Fibroblast of skin of abdomen (primary cell): ENCODE measurements at regions not wholly inside any gene's neighbourhood (a gene's known extent, or its start where the extent isn't known, plus 50 kb on each side); places are given as distances from the start of the nearest gene placed in this dataset.

ENCODE experiments used
- DNase-seq: peaks from one replicate; pipeline ENCODE4 v3.0.0-alpha.2; 2013

DNA sequence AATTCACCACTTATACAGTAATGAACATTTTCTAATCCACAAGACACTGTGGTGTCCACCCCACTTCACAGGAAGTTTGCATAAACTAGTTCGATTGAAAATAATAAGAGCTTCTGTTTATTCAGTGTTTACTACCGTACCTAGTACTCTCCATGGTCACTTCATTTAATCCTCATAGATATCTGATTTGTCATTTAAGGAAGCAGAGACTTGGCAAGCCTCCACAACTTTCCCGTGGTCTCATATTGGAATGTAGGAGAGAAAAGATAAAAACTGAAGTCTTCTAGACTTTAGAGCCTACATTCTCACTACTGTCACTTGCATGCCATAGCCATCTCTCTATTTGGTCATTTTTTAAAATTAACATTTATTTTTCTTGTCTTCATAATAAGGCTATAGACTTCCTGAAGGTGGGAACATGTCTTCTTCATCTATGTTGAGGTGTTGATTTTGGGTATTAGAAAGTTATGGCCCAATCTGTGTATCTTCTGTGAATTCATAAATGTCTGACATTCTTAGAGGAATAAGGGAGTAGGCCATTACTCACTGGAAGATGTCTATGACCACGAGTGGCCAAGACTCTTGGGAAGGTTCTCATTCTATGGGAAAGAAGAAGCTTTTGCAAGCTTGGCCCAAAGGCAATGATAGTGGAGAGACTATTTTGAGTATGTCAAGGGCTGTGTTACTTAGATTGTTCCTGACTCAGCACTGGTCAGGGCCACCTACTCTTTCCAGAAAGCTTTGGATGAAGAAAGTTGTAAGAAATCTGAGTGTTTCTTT, 423.7 kb downstream of the LRIG3 start:
- DNase-seq: peak; percentile 59

- DNase-seq: no peak
Observed at GRCh38 chr12:58500399-58500798, 419.9 kb downstream of the LRIG3 start.

DNA sequence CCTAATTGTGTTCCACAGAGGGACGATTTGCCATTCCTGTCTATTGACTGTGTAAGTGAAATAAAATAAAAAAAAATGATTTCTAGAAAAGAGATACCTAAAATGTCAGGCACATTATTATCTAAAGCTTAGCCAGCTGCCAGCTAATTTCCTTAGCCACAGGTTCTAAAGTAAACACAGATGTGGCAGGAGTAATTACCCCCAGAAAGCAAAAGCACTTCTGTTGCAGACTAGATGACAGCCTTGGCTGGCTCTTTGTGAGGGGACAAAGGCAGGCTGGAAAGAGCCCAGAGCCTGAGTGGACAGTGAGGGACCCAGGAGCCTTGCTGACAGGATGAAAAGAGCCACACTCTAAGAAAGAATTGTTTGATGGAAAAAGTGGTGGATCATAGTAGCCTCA, 418.1 kb downstream of the LRIG3 start:
- DNase-seq: peak; percentile 47

GRCh38 chr12:58502841-58503240, 417.5 kb downstream of the LRIG3 start:
- no peak for DNase-seq

DNA sequence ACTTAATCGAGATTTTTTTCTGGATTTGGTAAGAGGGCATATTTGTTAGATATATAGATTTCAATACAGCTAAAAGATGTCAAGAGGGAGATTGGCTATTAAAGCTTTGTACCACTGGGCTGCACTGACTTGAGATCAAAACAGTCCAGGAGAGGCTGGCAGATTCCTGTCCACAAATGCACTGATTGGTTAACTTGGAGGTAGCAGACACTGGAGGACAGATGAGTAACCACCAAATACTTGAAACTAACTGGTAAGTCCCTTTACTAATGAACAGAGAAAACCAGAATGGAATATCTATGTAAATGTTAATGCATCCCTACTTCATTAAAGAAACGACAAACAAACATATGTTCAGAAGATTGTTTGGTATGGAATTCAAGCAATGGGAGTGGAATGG, 416.6 kb downstream of the LRIG3 start:
- peak; percentile 31 for DNase-seq

DNA sequence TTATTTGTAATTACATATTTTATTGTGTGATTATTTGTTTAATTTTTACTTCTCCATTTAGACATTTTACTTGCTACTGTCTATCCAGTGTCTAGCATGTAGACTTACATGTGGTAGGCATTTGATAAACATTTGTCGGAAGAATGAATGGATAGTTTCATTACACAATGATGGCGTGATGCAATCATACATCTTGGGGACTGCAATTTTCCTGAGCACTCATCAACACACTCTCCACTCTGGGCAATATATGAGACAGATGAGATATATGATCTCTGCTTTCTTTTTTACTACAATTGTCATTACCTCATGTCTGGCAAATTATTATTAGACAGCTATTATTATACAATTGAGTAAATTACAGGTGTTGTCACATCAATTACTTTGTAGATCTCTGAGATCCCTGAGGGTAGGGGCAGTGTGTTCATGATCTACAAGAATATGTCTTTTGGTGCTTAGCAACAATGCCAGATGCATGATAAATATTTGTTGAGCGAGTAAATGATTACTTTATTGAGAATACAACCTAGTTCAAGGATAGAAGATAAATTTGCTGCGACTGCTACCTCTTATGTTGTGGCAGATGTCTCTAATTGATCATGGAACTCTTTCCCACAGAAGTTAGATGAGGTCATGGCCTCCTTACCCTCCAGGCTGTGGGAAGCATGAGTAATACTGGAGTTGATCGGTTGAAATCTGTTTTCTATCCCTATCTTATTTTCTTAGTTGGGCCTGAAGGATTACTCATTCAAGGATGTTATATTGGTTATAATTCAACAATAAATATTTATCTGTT, 416.0 kb downstream of the LRIG3 start:
- peak; percentile 62 for DNase-seq

DNA sequence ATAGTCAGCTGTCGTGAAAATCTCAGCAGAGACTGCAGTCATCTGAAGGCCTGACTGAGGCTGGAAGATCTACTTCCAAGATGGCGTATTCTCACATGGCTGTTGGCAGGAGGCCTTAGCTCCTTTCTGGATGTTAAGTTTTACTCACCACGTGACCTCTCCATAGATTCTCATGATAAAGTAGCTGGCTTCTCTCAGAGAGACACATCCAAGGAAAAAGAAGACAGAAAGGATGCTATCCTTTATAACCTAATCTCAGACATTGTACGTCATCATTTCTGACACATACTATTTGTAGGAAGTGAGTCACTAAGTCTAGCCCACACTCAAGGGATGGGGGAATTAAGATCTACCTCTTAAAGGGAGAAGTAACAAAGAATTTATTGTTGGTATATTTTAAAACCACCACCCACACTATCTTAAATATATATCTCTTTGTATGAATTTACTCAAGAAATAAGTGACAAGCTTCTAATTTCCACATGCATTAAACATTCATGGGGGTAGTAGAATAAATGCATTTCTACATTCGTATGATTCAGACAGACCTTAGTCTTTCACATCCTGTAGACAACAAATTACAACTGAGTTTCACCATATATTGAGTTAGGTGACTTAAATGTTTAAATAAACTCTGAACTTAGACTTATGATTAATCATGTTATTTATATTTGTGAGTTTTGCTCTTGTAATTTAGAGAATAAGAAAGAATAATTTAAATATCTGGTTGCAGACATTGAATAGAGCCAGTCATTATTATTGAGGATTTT, 411.0 kb downstream of the LRIG3 start:
- peak; percentile 76 for DNase-seq

GRCh38 chr12:58513301-58513834, 406.9 kb downstream of the LRIG3 start:
- no peak for DNase-seq

DNA sequence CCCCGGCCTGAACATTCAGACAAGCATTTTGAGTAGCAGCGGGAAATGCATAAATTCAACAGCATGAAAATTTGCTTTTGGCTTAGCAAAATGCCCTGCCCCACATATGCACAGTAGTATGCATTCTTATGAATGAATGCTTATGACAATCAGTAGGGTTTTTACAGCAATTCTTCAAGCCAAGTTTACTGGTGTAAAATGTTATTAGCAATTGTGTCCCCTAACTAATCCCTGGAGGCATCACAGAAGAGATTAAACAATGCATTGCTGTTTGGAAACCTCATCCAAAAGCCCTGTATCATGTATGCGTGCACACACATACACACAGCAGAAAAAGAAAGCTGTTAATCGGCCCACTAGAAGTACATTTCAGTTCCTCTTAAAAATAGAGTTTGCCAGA, 406.5 kb downstream of the LRIG3 start:
- DNase-seq: no peak

GRCh38 chr12:58519839-58520238, 400.5 kb downstream of the LRIG3 start:
- DNase-seq: no peak

DNA sequence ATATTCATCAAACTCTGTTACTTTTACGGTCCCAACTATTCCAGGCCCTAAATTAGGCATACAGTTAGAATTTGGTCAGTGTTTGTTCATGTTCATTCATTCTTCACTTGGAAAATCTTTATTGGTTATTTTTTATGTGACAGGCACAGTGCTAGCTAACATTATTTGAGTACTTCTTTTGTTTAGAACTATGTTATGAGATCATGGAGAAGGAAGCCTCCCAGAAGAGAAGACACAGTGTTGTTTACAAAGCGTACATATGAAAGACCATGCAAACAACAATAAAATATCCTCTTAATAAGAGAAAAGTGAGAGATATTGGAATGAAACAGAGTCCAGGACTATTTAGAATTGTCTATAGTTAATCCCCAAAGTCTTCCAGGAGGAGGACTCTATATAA, 399.2 kb downstream of the LRIG3 start:
- DNase-seq: no peak

- DNase-seq: no peak
Observed at GRCh38 chr12:58521796-58522195, 398.5 kb downstream of the LRIG3 start.

GRCh38 chr12:58523360-58523759, 396.9 kb downstream of the LRIG3 start:
- DNase-seq: no peak

- peak; percentile 53 for DNase-seq
Observed at GRCh38 chr12:58528271-58528670, 392.0 kb downstream of the LRIG3 start.

DNA sequence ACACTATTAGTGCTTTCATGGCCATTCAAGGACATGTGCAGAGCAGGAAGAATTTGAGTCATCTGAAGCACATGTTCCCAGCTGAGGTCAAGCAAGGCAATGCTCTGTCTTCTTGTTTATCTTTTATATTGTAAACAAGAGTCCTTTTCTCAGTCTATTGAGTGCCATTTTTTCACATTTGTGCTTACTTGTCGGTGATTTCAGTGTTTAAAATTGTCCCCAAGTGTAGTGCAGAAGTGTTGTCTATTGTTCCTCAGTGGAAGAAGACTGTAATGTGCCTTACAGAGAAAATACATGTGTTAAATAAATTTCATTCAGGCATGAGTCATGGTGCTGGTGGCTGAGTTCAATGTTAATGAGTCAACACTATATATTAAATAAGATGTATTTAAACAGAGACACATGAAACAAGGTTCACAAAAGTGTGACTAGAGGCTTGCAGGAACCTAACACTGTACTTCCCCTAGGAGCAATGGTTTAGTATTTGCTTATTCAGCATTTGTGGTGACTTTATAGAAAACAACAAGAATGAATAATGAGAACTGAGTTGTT, 391.1 kb downstream of the LRIG3 start:
- DNase-seq: peak; percentile 83

GRCh38 chr12:58529897-58530741, 390.2 kb downstream of the LRIG3 start:
- DNase-seq: peak; percentile 98

DNA sequence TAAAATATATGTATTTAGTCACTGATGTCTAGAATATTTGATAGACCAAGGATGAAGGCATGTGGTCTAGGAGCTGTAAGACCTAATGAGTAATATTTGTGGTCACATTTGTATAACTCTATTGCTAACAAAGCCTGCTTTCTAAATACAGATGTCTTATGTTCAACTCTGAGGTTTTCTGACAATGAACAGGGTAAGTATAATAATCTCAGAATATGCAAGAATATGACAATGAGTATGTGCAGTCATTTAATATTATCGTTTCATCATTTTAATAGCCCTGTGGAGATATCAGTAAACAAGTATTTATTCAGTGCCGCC, 389.6 kb downstream of the LRIG3 start:
- DNase-seq: peak; percentile 90

DNA sequence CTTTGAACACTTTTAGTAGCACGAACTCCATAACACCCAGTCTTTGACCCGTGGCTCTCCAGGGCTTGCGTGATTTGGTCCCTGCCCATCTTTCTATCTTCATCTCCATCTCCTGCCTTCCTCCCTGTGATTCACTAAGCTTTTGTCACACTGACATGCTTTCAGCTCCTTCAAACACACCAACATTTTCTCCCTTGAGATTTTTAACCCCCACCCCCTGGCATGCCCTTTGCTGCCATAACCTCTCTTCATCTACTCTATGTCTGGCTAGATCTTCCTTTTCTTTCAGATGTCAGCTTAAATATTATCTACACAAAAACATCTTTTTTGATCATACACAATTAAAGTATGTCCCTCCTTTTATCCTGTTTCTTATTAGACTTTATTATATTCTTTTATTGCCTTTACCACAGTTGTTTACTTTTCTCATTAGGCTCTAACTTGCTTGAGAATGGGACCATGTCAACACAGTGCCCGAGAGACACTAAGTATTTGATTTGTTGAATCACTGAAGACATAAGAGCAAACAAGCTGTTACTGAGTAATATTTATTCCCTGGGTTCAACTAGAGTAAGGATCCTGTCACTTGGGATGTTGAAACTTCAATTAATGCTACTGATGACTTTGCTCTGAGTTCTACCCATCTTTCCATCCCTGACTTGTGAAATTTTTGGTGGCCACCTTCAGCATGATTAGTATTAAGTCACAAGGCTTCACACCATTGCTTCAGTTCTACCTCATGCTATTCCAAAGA, 387.3 kb downstream of the LRIG3 start:
- no peak for DNase-seq

DNA sequence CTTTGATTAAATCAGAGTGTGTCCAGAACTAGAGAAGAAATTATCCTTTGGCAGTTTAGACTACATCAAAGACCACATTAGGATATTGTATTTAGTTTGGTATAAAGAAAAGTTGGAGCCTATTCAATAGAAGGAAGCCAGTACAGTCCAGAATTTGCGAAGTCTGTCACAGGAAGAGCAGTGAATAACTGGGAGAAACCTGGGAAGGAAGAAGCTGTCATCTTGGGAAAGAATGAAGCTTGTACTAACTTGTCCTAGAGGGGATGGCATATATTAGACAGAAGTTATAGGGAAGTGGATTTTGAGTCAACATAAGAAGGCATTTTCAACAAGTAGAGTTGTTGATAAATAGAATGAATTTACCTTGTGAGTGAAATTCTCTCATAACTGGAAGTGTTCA, 386.7 kb downstream of the LRIG3 start:
- no peak for DNase-seq

GRCh38 chr12:58537278-58537677, 383.0 kb downstream of the LRIG3 start:
- DNase-seq: peak; percentile 90

- DNase-seq: no peak
Observed at GRCh38 chr12:58539295-58539694, 381.0 kb downstream of the LRIG3 start.
